GM23248 (cell line): ENCODE measurements at regions not wholly inside any gene's neighbourhood (a gene's known extent, or its start where the extent isn't known, plus 50 kb on each side); places are given as distances from the start of the nearest gene placed in this dataset.

Source experiments
- EZH2 ChIP-seq: fragments of 200-600 bp; sonication (generic); IDR thresholded peaks from 2 replicates; pipeline ENCODE4 v1.6.1; 2018; ENCODE audit warnings: antibody characterized with exemption, mild to moderate bottlenecking; ENCODE audit not compliant: insufficient read depth, poor library complexity, severe bottlenecking
- EZH2phosphoT487 ChIP-seq: fragments of 200-600 bp; sonication (generic); IDR thresholded peaks from 2 replicates; pipeline ENCODE4 v1.6.1; 2018; ENCODE audit warnings: antibody characterized with exemption, moderate library complexity, mild to moderate bottlenecking, low read depth; ENCODE audit not compliant: insufficient read depth

GRCh38 chr11:15849257-15849656, 507.1 kb downstream of the SOX6 start:
- TF ChIP-seq EZH2 (no peak), EZH2phosphoT487 (no peak)
